Hematopoietic multipotent progenitor cell treated with erythropoietin and hydrocortisone succinate and interleukin-3 and kit ligand, for 8 days (in vitro differentiated cells): ENCODE measurements at regions not wholly inside any gene's neighbourhood (a gene's known extent, or its start where the extent isn't known, plus 50 kb on each side); places are given as distances from the start of the nearest gene placed in this dataset.
"Not testable (repeated sequence)": the region's sequence is repeated elsewhere in the genome, so short reads cannot be mapped to it uniquely, and the experiment has no call there.

Experiments
- DNase-seq: peaks from one replicate; pipeline ENCODE4 v3.0.0-alpha.2; 2015

DNA sequence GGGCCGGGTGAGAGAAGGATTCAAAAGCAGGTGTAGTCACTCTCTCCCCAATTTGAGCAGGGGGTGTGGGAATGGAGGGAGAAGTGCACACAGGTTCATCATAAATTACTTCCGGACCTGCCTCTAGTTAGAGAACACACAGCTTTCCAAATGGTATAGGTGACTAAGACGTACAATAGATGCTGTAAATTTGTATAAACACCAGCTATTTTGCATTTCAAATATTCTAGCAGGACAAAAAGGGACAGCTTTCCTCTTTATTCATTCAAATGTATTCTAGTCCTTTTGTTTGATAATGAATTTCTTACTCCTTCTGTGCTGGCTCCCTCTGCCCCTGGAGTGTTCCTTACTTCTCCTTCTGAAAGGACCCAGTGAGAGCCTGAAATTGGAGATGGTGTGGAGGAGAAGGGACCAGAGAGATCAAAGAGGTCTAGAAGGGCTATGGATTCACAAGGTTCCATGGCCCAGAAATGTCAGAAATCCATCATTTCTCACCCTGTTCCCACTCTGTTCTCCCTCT lies 53.2 kb upstream of the SH3BP4 start:
- no peak for DNase-seq

DNA sequence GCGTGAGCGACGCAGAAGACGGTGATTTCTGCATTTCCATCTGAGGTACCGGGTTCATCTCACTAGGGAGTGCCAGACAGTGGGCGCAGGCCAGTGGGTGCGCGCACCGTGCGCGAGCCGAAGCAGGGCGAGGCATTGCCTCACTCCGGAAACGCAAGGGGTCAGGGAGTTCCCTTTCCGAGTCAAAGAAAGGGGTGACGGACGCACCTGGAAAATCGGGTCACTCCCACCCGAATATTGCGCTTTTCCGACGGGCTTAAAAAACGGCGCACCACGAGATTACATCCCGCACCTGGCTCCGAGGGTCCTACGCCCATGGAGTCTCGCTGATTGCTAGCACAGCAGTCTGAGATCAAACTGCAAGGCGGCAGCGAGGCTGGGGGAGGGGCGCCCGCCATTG lies 63.4 kb upstream of the SH3BP4 start:
- not testable (repeated sequence) for DNase-seq

DNA sequence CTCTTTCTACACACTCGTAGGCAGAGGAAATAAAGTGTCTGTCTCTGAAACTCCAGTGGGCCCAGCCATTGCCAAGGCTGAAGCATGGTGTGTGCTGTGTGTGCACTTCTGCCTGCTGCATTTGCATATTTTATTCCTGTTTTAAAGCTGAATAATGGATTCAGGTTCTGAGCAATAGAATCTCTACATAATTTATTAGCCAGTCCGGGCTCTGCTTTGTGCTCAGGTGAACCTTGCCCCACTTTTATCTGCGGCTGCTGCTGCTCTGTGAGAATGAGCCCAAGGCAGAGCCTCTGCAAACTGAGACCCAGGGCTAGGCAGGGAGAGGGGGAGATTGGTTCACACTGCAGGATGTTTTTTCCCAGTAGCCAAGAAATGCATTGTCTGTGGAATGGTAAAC lies 64.6 kb upstream of the SH3BP4 start:
- no peak for DNase-seq

DNA sequence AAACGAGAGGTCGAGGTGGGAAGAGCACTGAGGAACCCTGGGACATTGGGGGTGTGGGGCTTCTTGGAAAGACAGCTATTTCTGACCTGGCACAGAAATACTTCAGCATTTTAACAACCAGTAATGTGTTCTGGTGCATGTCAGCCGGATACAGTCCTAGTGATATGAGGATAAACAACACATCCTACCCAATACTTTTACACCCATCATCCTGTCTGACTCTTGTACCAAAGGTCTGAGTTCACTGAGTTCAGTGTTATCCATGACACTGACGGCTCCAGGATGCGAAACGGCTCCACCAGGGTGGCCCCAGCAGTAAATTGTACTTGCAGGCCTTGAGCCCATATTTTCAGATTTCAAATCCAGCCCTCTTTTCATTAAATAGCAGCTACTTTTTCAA lies 65.9 kb upstream of the SH3BP4 start:
- no peak for DNase-seq

DNA sequence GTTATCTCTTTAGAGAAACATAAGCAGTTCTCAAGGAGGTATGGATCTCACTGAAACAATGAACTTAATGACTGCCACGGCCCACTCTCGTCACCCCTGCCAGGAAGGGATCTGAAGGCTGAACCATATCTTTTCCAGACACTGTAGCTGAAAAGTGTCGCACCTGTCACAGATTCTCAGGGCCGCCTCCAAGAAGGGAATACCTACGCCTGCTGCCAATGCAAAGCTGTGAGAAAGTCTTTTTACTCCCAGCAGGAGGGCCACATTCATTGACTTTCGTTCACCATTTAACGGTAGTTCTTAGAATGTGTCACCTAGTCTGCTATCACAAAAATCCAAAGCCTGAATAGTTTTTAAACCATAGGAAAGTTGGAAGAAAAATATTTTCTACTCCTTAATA lies 66.7 kb upstream of the SH3BP4 start:
- DNase-seq: no peak

DNA sequence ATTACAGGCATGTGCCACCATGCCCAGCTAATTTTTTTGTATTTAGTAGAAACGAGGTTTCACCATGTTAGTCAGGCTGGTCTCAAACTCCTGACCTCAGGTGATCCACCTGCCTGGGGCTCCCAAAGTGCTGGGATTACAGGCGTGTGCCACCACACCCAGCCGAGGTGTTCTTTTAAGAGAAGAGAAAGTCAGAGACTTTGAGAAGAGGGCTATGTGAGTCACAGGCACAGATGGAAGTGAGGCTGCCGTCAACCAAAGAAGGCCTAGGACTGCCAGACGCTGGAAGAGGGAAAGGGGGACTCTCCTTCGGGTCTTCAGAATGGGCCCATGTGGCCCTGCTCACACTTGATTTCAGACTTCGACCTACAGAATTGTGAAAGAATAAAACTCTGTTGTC lies 67.2 kb upstream of the SH3BP4 start:
- no peak for DNase-seq

DNA sequence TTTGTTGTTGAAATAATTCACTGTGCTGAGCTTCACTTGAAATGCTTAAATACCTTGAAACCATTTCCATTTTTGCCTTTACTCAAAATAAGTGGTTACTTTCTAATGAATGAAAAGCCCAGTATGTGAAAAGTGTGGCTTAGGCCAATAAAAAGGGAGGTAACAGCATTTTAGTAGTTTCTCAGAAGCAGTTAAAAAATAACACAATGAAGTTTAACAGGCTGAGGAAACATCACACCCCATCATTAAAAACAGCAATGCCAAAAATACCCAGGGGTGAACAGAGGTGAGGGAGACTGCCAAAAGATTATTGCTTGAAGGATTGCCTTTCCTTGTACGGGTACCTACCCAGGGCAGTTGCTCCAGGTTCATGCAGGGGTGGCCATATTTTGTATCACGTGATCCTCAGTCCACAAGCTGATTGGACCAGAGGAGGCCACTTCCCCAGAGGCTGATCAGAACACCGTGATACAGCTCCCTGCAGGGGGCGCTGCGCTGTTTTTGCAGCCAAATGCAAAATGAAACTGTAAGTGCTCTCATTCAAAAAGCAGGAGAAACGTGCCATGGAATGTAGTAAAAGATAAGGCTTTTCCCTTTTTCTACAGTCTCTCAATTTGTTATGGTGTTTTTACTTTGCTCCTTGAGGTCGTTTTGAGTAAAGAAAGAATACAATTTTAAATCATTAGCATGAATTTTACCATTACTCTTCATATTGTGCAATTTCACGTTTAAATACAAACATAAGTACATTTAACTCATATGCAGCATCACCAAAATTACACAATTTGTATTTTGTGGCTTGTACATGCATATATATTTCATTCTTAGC lies 70.2 kb upstream of the SH3BP4 start:
- peak; percentile 68 for DNase-seq

DNA sequence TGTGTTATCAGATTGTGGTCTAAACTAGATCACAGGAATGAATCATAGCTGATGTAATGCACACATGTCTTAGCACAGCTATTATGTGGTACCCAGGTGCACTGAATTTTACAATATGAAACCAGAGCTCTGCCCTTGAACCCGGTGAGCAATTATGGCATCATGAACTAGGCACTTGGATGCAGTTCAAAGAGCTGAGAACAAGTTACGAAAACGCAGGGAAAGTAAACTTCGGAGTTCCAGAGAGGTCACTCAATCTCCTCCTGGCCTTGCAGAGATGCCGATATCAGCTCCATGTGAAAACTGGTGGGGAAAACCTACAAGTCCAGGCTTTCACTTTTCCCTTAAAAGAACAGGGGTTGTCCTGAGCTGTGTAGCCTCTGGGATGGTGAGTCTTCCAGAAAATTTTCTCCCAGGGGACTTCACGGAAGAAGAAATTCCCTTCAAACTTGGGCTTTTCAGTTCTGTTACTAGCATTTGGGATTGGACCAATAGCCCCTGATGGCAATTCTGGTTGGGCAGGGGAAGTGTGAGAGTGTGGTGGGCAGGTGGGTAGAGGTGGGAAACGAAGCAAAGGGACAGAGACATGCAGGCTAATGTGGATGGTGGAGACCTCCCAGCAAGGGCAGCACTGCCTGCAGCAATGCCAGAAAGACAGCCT lies 71.1 kb upstream of the SH3BP4 start:
- DNase-seq: no peak

DNA sequence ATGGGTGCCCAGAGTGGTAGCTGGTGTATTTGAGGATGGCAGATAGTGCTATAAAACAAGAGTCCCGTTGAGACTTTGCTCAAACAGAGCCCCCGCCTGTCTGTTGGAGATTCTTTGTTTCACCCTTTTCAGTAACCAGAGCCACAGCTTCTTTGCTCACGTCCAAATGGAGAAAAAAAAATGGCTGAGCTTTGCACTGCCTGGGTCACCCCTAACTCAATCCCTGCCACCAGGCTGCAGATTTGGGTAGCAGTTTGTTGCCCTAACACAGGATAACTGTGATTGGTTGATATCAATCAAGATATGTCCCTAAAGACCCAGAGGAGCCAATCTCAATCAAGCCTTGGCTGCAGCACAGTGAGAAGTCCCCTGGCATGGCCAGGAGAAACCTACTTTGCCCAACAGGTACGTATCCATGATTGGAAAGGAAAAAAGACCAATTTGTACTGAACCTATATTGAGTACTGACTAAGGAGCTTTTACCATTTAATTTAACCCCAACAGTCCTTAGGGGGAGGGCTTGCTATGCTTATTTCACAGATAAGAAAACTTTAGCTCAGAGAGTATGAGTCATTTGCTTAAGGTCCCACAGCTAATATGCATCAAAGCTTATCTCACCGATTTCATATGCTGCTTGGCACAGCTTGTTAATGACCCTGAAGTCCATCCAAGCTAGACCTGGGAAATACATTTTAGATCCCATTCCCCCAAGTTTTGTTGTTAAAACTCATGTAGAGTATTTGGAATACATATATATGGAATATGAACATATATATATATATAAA lies 72.0 kb upstream of the SH3BP4 start:
- peak; percentile 49 for DNase-seq

DNA sequence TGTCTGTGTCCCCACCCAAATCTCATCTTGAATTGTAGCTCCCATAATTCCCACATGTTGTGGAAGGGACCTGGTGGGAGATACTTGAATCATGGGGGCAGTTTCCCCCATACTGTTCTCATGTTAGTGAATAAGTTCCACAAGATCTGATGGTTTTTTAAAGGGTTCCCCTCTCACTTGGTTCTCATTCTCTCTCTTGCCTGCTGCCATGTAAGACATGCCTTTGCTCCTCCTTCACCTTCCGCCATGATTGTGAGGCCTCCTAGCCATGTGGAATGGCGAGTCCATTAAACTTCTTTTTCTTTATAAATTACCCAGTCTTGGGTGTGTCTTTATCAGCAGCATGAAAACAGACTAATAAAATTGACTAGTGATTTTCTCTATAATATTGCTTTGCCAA lies 75.2 kb upstream of the SH3BP4 start:
- DNase-seq: not testable (repeated sequence)

DNA sequence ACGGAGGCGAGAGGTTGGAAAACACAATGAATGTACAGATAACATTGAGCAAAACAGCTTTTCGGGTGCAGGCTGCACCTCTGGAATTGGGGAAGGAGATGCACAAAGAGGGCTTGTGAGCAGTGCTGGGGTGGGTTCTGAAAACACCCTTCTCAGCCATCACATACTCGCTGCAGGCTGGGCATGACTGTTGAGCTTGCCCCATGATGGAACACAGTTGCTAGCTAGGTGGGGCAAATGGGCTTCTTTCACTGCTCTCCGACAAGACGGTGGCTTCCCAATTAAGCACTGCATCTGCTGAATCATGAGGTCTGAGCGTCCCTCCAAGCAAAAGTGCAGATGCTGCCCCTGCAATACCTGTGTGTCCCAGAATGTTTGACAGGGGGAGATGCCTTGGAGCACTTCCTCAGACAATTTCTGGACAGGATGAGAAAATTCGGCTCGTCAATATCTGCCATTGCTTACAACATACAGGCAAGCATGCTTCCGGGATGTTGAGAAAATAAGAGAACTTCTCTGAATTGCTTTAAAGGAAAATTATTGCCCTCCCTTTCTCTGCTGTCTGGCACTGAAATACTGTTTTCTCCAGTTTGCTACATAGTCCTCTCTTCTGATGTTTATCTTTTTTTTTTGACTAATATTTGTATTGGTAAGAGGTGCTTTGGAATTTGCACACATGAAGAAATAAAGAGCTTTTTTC lies 77.3 kb upstream of the SH3BP4 start:
- DNase-seq: no peak

DNA sequence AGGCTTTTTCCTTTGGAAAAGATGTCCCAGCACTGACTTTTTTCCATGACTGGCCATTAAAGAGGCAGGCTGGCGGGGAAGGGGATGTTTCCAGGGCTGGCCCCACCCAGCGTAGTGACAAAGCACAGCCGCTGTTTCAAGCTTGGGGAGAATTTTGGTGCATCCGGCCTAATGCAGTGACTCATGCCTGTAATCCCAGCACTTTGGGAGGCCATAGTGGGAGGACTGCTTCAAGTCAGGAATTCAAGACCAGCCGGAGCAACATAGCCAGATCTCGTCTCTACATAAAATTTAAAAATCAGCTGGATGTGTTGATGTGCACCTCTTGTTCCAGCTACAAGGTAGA lies 78.0 kb upstream of the SH3BP4 start:
- no peak for DNase-seq

DNA sequence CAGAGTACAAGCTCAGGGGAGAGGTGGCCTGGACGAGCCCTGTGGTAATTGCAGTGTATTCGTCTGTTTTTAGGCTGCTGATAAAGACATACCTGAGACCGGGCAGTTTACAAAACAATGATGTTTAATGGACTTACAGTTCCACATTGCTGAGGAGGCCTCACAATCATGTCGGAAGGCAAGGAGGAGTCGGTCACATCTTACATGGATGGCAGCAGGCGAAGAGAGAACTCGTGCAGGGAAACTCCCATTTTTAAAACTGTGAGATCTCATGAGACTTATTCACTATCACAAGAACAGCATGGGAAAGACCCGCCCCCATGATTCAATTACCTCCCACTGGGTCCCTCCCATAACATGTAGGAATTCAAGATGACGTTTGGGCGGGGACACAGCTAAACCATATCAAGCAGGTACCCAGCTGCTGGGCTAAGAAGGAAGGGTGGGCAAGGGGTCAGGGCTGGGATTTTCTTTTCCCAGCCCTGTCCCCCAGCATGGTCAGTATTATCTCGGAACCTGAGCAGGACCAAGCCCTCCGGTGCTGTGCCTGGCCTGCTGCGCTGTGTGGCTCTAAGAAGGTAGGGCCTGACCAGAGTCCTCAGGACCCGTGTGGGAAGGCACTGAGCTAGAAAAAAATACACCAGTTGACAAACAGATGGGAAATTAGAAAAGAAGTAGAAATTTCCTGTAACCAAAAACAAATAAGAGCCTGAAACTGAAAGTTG lies 78.6 kb upstream of the SH3BP4 start:
- DNase-seq: no peak

DNA sequence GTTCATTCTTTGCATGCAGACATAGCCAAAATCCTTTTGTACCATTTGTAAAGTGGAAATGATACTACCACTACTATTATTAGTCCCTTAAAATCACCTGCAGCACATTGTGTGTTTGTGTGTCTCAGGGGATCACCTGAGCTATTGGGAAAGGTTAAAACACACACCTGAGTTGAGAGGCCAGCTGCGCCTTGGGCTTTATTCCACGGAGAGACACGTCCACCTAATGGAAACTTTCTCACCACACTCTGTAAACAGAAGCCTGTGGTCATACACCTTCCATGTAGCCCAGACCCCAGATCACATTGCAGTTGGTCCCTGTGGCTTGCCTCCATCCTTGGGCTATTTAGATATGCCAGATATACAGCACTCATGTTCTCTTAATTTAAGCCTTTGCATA lies 81.8 kb upstream of the SH3BP4 start:
- DNase-seq: no peak

DNA sequence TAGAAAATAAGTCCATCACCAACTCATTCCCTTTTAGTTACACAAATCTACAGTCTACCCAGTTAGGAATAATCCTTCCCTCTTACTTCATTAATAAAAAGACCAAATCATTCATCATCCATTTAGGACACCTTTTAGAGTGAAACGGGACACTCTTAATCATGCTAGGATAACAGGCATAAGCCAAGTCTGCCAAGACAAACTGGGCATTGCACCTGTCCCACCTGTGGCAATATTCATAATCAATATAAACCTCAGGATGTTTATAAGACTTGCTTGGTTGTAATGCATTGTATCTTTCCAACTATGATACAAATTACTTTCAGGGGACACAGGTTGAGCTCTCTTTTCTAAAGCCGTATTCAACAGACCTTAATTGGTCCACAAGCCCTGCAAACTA lies 82.7 kb upstream of the SH3BP4 start:
- no peak for DNase-seq

DNA sequence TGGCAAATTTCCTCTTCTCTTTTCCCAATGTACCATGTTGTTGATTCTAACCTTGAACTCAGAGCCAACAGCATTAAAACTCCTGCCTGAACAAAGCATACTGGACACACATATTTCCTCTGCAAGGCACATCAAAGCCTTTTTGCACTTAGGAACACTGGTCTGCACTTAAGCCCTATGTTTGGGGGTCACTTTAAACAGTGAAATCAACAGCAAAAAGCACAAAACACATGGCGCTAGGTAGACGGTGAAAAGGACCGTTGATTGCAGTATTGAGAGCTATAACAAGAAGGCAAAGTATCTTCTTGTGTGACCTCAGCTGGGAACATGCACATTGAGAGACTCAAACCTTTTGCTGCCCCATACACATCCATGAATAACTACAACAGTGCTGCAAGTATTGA lies 83.9 kb upstream of the SH3BP4 start:
- no peak for DNase-seq

DNA sequence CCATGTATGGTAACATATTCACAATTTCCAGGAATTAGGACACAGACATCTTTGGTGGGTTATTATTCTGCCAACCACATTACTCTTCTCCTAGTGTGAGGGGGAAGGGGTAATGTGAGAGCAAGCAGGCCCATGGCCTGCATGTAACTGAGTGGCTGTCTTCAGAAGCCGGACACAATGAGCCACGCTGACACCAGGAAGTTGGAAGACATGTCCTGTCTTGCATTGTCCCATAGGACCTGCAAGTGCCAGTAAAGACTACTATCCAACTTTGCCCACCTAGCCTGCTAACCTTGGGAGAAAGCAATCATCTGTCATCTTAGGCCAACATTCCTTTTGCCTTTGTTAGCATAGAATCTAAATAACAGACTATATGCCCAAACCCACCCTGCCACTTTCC lies 86.2 kb upstream of the SH3BP4 start:
- DNase-seq: no peak

DNA sequence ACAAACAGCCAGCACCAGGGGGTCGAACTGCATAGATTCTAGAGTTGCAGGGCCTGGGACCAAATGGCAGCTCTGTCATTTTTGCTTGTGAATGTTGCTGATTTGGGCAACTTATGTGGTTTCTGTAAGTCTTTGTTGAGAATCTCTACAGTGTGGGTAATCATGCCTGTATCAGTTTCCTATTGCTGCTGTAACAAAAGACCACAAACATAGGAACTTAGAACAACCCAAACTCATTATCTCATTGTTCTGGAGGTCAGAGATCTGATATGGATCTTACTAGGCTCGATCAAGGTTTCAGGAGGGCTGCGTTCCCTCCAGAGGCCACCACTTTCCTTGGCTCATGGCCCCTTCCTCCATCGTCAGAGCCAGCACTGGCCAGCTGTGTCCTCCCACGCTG lies 86.8 kb upstream of the SH3BP4 start:
- DNase-seq: no peak

DNA sequence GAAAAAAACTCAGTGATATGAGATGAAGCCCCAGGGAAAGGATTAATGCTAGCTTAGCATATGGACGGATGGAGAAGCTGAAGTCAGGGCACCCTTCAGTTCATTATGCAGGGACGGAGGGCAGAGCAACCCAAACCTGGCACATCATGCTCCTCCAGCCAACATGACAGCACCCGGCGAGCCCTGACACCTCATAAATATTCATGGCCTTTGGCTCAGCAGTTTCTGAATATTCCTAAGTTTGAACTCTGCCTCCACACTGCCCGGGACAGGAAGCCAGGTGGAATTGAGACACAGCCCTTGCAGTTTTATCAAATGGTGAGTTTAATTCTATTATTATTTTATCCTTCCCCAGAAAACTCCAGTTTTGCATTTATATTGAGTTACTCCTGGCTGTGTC lies 87.3 kb upstream of the SH3BP4 start:
- no peak for DNase-seq

DNA sequence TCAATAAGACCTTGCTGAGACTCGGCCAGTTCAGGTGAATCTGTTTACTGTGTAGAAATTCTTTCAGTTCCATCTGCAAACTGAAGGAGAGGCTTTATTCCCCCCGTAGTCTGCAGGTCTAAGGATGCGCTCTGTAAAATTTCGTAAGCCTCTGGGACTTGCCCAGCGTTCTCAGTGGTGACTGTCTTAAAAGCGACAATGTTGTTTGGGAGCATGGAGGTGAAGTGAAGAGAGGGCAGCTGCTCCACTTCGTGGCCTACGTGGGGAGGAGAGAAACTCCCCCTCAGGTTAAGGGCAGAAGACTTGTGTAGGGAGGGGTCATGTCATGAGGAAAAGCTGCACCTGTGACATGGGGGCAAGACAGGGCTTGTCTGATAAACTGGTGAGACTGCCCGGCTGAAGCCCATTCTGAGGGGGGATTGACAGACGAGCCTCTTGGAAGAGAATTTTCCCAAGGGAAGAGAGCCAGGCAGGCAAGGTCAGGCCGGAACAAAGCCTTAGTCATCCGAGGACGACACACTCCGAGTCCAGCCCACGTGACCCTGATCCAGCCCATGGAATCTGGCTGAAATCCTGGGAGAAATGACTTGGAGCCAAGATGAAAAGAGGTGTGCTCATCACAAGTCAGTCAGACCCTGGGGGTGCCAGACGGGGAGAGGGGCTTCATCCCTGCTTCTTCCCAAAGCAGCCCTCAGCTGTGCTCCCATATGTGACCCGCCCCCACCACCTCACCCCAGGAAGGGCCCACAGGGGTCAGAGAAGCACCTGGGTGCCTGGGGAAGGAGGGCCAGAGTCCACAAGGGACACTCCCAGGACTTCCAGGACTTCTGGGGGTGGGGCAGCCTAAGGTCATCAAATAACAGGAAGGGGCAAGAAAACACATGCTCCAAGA lies 88.5 kb upstream of the SH3BP4 start:
- DNase-seq: no peak
